ENCODE measurements at regions not wholly inside any gene's neighbourhood (a gene's known extent, or its start where the extent isn't known, plus 50 kb on each side); places are given as distances from the start of the nearest gene placed in this dataset.

DNA sequence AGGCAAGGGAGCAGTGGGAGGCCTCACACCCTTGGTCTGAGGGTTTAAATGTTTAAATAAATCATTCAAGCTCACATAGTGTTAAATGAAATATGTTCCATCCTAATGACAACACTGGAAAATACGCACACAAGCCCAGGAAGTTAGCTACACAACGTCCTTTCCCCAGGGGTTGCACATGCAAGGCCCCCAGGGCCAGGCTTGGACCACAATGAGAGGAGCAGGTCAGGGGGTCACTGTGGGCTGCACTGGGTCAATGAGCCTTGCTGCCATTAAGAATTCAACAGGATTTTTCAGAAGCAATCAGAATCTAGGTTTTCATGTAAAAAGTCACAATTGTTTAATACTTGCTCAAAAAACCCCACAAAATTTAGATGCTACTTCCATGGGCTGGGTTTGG, 64.9 kb upstream of the ADCY1 start:
- Histone ChIP-seq H3K23ac (ENCODE audit: low read depth, low read length) (no peak overlapping the region), H3K14ac (replicated peaks; ENCODE audit: low read depth, low read length) (no peak overlapping the region), H4K20me1 (ENCODE audit: insufficient read depth, low read length) (no peaks in the 10 kb centered on the region), H3K9ac (ENCODE audit: low read depth, low read length) (no peak overlapping the region), H3K9me1 (ENCODE audit: insufficient read depth, low read length) (no peaks in the 10 kb centered on the region), H3K4me3 (ENCODE audit: insufficient read depth, low read depth, low read length) (no peak overlapping the region), H4K8ac (ENCODE audit: low read depth in 2 of 2, low read length in 2 of 2) (no peak overlapping the region), H2BK5ac (ENCODE audit: low read depth, low read length, poor library complexity, severe bottlenecking) (no peak overlapping the region), H3K36me3 (ENCODE audit: control insufficient read depth, insufficient read depth, low read length) (no peaks in the 10 kb centered on the region), H2BK120ac (ENCODE audit: low read depth, low read length) (no peak overlapping the region), H2AK9ac (replicated peaks; ENCODE audit: low read depth, low read length, poor library complexity) (no peak overlapping the region), H4K5ac (ENCODE audit: low read depth, low read length) (no peak overlapping the region), H3K4me2 (ENCODE audit: low read depth, low read length) (no peak overlapping the region), H2AK5ac (ENCODE audit: low read depth, low read length) (no peak overlapping the region), H3K27me3 (ENCODE audit: control insufficient read depth, insufficient read depth, low read length) (no peaks in the 10 kb centered on the region), H2BK20ac (ENCODE audit: low read depth, low read length) (no peak overlapping the region), H3K56ac (ENCODE audit: extremely low read depth, insufficient read depth, low read length) (no peak overlapping the region), H3K4me1 (ENCODE audit: control insufficient read depth, insufficient read depth, low read length) (no peaks in the 10 kb centered on the region), H2BK15ac (ENCODE audit: low read depth, low read length) (no peak overlapping the region), H3K27ac (ENCODE audit: insufficient read depth, low read length) (no peak overlapping the region), H3K18ac (ENCODE audit: low read depth, low read length) (no peak overlapping the region), H4K91ac (ENCODE audit: insufficient read depth, low read depth, low read length) (no peak overlapping the region), H3K79me1 (ENCODE audit: low read depth in 1 of 2, low read length in 2 of 2) (no peaks in the 10 kb centered on the region), H3K4ac (ENCODE audit: low read depth, low read length) (no peak overlapping the region), H3K9me3 (ENCODE audit: control insufficient read depth, insufficient read depth, low read length) (no peaks in the 10 kb centered on the region; the same call in 1 of the 2 replicates), H2AFZ (replicated peaks; ENCODE audit: low read length, poor library complexity) (no peak overlapping the region)
- no peak for TF ChIP-seq BHLHE40 (IDR thresholded peaks at IDR 0.05; ENCODE audit: low read depth, low read length)
- intact Hi-C loops (cut with micrococcal nuclease) = no loop called here
- BruUV-seq (replicated peaks) = no TSS peak
- dilution Hi-C loops (cut with HindIII; ENCODE audit: low sequenced_read_pairs, unreplicated experiment) = no loop called here
- no CpG with 5 or more reads among the region's 2 CpGs for WGBS, 2 experiments (ENCODE audit: extremely low coverage in 2 of 2, insufficient read length in 1 of 2)
- POLR2A ChIA-PET (ENCODE audit: unreplicated experiment) = no interaction called here
- ATAC-seq (ENCODE audit: low read depth) (no peak), DNase-seq (no peak)
- in situ Hi-C loops (cut with MboI; ENCODE audit: low sequenced_read_pairs) = no loop called here
- CTCF ChIA-PET = no interaction called here
